IMR-90 (cell line): ENCODE measurements at regions not wholly inside any gene's neighbourhood (a gene's known extent, or its start where the extent isn't known, plus 50 kb on each side); places are given as distances from the start of the nearest gene placed in this dataset.

Experiments used
- ATAC-seq: fragments of 200-7000 bp; cut with Tn5 transposase; 2 replicates; pipeline ENCODE4 v1.9.1; 2020; ENCODE audit warnings: low read depth, mild to moderate bottlenecking, moderate library complexity
- BruUV-seq: library from RNA; stranded (reverse); fragments of 400-500 nt; replicated peaks from 2 replicates; lab custom pipeline; 2021; lab: Mats Ljungman, UMichigan
- CTCF ChIA-PET: fragments of 300-600 bp; formaldehyde crosslinking; extraction: SDS; loops from one replicate; lab custom pipeline; 2021; ENCODE audit warnings: antibody characterized with exemption; lab: Yijun Ruan, JAX
- POLR2A ChIA-PET: fragments of 300-600 bp; sonication (Branson Sonifier 250); formaldehyde crosslinking; loops from one replicate; lab custom pipeline; 2022; ENCODE audit warnings: antibody characterized with exemption; ENCODE audit not compliant: unreplicated experiment; lab: Charles Lee
- DNase-seq: peaks from one replicate; pipeline ENCODE4 v3.0.0; 2013
- H2AFZ ChIP-seq: replicated peaks from 2 replicates; pipeline ENCODE3; 2013; ENCODE audit warnings: low read length, mild to moderate bottlenecking; ENCODE audit not compliant: poor library complexity
- H2AK5ac ChIP-seq: 2 replicates; pipeline ENCODE4 v1.6.1; 2013; ENCODE audit warnings: low read depth, low read length, inconsistent platforms
- H2AK9ac ChIP-seq: replicated peaks from 2 replicates; pipeline ENCODE3; 2013; ENCODE audit warnings: mild to moderate bottlenecking, low read depth, low read length, moderate library complexity; ENCODE audit not compliant: poor library complexity
- H2BK120ac ChIP-seq: 2 replicates; pipeline ENCODE4 v1.6.1; 2013; ENCODE audit warnings: low read depth, low read length, inconsistent platforms
- H2BK15ac ChIP-seq: 3 replicates; pipeline ENCODE4 v1.6.1; 2013; ENCODE audit warnings: low read depth, low read length, inconsistent platforms
- H2BK20ac ChIP-seq: 2 replicates; pipeline ENCODE4 v1.6.1; 2013; ENCODE audit warnings: low read depth, mild to moderate bottlenecking, inconsistent platforms, low read length, moderate library complexity
- H2BK5ac ChIP-seq: 2 replicates; pipeline ENCODE4 v1.6.1; 2013; ENCODE audit warnings: mild to moderate bottlenecking, low read depth, low read length, inconsistent platforms; ENCODE audit not compliant: poor library complexity, severe bottlenecking
- H3K14ac ChIP-seq: replicated peaks from 2 replicates; pipeline ENCODE4 v1.6.1; 2013; ENCODE audit warnings: low read depth, low read length, inconsistent platforms
- H3K18ac ChIP-seq: 2 replicates; pipeline ENCODE4 v1.6.1; 2013; ENCODE audit warnings: low read depth, low read length, control low read depth
- H3K23ac ChIP-seq: 2 replicates; pipeline ENCODE4 v1.6.1; 2013; ENCODE audit warnings: low read depth, low read length, inconsistent platforms
- H3K27ac ChIP-seq: 2 replicates; pipeline ENCODE4 v1.5.1; 2013; ENCODE audit warnings: mild to moderate bottlenecking, control low read depth, low read length; ENCODE audit not compliant: insufficient read depth
- H3K27me3 ChIP-seq: 2 replicates; pipeline ENCODE4 v1.6.1; 2013; ENCODE audit warnings: low read length; ENCODE audit not compliant: control insufficient read depth, insufficient read depth
- H3K36me3 ChIP-seq: 2 replicates; pipeline ENCODE4 v1.6.1; 2013; ENCODE audit warnings: low read length, mixed read lengths; ENCODE audit not compliant: control insufficient read depth, insufficient read depth
- H3K4ac ChIP-seq: 2 replicates; pipeline ENCODE4 v1.6.1; 2013; ENCODE audit warnings: low read depth, low read length, inconsistent platforms
- H3K4me1 ChIP-seq: 2 replicates; pipeline ENCODE4 v1.6.1; 2013; ENCODE audit warnings: low read length, mixed read lengths; ENCODE audit not compliant: control insufficient read depth, insufficient read depth
- H3K4me2 ChIP-seq: 2 replicates; pipeline ENCODE4 v1.6.1; 2013; ENCODE audit warnings: low read depth, mild to moderate bottlenecking, control low read depth, low read length, moderate library complexity
- H3K4me3 ChIP-seq: 2 replicates; pipeline ENCODE4 v1.5.1; 2013; ENCODE audit warnings: low read depth, mild to moderate bottlenecking, control low read depth, low read length, moderate library complexity; ENCODE audit not compliant: insufficient read depth
- H3K56ac ChIP-seq: 2 replicates; pipeline ENCODE4 v1.6.1; 2013; ENCODE audit warnings: low read length, inconsistent platforms; ENCODE audit not compliant: insufficient read depth; ENCODE audit errors: extremely low read depth
- H3K79me1 ChIP-seq, 2 experiments: 2 replicates each; pipeline ENCODE4 v1.6.1; 2013; ENCODE audit warnings: low read length in 2 of 2, inconsistent platforms in 1 of 2, low read depth in 1 of 2
- H3K9ac ChIP-seq: 2 replicates; pipeline ENCODE4 v1.6.1; 2013; ENCODE audit warnings: low read depth, low read length, control low read depth
- H3K9me1 ChIP-seq: 2 replicates; pipeline ENCODE4 v1.6.1; 2013; ENCODE audit warnings: low read length, inconsistent platforms; ENCODE audit not compliant: insufficient read depth
- H3K9me3 ChIP-seq: 2 replicates; pipeline ENCODE4 v1.6.1; 2013; ENCODE audit warnings: low read length; ENCODE audit not compliant: control insufficient read depth, insufficient read depth
- H4K20me1 ChIP-seq: 2 replicates; pipeline ENCODE4 v1.6.1; 2013; ENCODE audit warnings: low read length, inconsistent platforms; ENCODE audit not compliant: insufficient read depth
- H4K5ac ChIP-seq: 2 replicates; pipeline ENCODE4 v1.6.1; 2013; ENCODE audit warnings: mild to moderate bottlenecking, low read depth, low read length, control low read depth
- H4K8ac ChIP-seq, 2 experiments: 2 replicates each; pipeline ENCODE4 v1.6.1; 2013; ENCODE audit warnings: low read depth in 2 of 2, low read length in 2 of 2, control low read depth in 1 of 2, inconsistent platforms in 1 of 2
- H4K91ac ChIP-seq: 2 replicates; pipeline ENCODE4 v1.6.1; 2013; ENCODE audit warnings: low read depth, low read length, inconsistent platforms; ENCODE audit not compliant: insufficient read depth
- BHLHE40 ChIP-seq: fragments of 150-350 bp; IDR thresholded peaks from 2 replicates; pipeline ENCODE4 v1.6.1; 2016; ENCODE audit warnings: mild to moderate bottlenecking, low read depth, low read length
- CEBPB ChIP-seq: IDR thresholded peaks from 2 replicates; pipeline ENCODE4 v1.6.1; 2012; ENCODE audit warnings: low read depth, low read length, improper control_type of control experiment
- CHD1 ChIP-seq: IDR thresholded peaks from 2 replicates; pipeline ENCODE4 v1.6.1; 2012; ENCODE audit warnings: low read depth, low read length, improper control_type of control experiment
- ELK1 ChIP-seq: fragments of 150-350 bp; IDR thresholded peaks from 2 replicates; pipeline ENCODE4 v1.6.1; 2016; ENCODE audit warnings: low read depth, mild to moderate bottlenecking, low read length, moderate library complexity, borderline replicate concordance
- FOS ChIP-seq: fragments of 150-350 bp; IDR thresholded peaks from 2 replicates; pipeline ENCODE4 v1.6.1; 2016; ENCODE audit warnings: low read depth, low read length
- MAFK ChIP-seq: IDR thresholded peaks from 2 replicates; pipeline ENCODE4 v1.6.1; 2012; ENCODE audit warnings: low read depth, low read length, improper control_type of control experiment
- MAZ ChIP-seq: IDR thresholded peaks from 2 replicates; pipeline ENCODE4 v1.6.1; 2012; ENCODE audit warnings: low read depth, mild to moderate bottlenecking, low read length, improper control_type of control experiment, moderate library complexity, borderline replicate concordance
- MXI1 ChIP-seq: IDR thresholded peaks from 2 replicates; pipeline ENCODE4 v1.6.1; 2012; ENCODE audit warnings: low read depth, mild to moderate bottlenecking, low read length, moderate library complexity, borderline replicate concordance
- NFE2L2 ChIP-seq: fragments of 150-350 bp; IDR thresholded peaks from 2 replicates; pipeline ENCODE4 v1.6.1; 2016; ENCODE audit warnings: low read depth, mild to moderate bottlenecking, low read length
- POLR2A ChIP-seq: IDR thresholded peaks from 2 replicates; pipeline ENCODE4 v1.6.1; 2012; ENCODE audit warnings: mild to moderate bottlenecking, low read depth, low read length
- RAD21 ChIP-seq: IDR thresholded peaks from 2 replicates; pipeline ENCODE4 v1.6.1; 2012; ENCODE audit warnings: low read length, improper control_type of control experiment
- RCOR1 ChIP-seq: IDR thresholded peaks from 2 replicates; pipeline ENCODE4 v1.6.1; 2012; ENCODE audit warnings: mild to moderate bottlenecking, low read length, improper control_type of control experiment; ENCODE audit not compliant: insufficient replicate concordance
- RFX5 ChIP-seq: IDR thresholded peaks from 2 replicates; pipeline ENCODE4 v1.8.0; 2012; ENCODE audit warnings: low read depth, mild to moderate bottlenecking, low read length, moderate library complexity
- SMC3 ChIP-seq: fragments of 150-350 bp; IDR thresholded peaks from 2 replicates; pipeline ENCODE4 v1.6.1; 2016; ENCODE audit warnings: low read depth, mild to moderate bottlenecking, antibody characterized with exemption, low read length, moderate library complexity
- USF2 ChIP-seq: fragments of 150-350 bp; IDR thresholded peaks from 2 replicates; pipeline ENCODE4 v1.6.1; 2017; ENCODE audit warnings: mild to moderate bottlenecking, antibody characterized with exemption, low read length, low read depth
- WGBS, 2 experiments: methylation state at CpG; one replicate each; pipeline versions ENCODE4 v1.1.5 to v1.1.7; 2013; ENCODE audit warnings: missing lambda C conversion rate in 2 of 2; ENCODE audit not compliant: insufficient read length in 1 of 2; ENCODE audit errors: extremely low coverage in 2 of 2; 5-methylcytosine and 5-hydroxymethylcytosine counted together
- dilution Hi-C: fragments of 300-500 bp; cut with HindIII; formaldehyde crosslinking; loops from one replicate; pipeline ENCODE4 v1.14.3; 2018; ENCODE audit warnings: low sequenced_read_pairs; ENCODE audit not compliant: unreplicated experiment
- in situ Hi-C: fragments of 300-500 bp; cut with MboI; formaldehyde crosslinking; loops from 3 replicates; pipeline ENCODE4 v1.14.3; 2019; ENCODE audit warnings: low sequenced_read_pairs, inconsistent platforms, mixed read lengths
- intact Hi-C: fragments of 100-400 bp; cut with micrococcal nuclease; formaldehyde crosslinking; loops from 2 replicates; pipeline ENCODE4 v1.10.0; 2022

- no TSS peak for BruUV-seq
- POLR2A ChIA-PET: no interaction called here
- Histone ChIP-seq H3K9me1 (no peaks in the 10 kb centered on the region), H3K14ac (no peak overlapping the region), H3K79me1 (no peaks in the 10 kb centered on the region), H2BK15ac (no peak overlapping the region), H3K4ac (no peak overlapping the region), H4K8ac (no peak overlapping the region), H3K9ac (no peak overlapping the region), H2AK5ac (no peak overlapping the region), H3K27me3 (no peaks in the 10 kb centered on the region), H3K36me3 (no peaks in the 10 kb centered on the region), H4K5ac (no peak overlapping the region), H4K91ac (no peak overlapping the region), H3K18ac (no peak overlapping the region), H2BK20ac (no peak overlapping the region), H3K27ac (no peak overlapping the region), H4K20me1 (no peaks in the 10 kb centered on the region), H2AK9ac (no peak overlapping the region), H2AFZ (no peak overlapping the region), H3K23ac (no peak overlapping the region), H3K4me2 (no peak overlapping the region), H3K56ac (no peak overlapping the region), H3K4me3 (no peak overlapping the region), H2BK5ac (no peak overlapping the region), H2BK120ac (no peak overlapping the region), H3K9me3 (peaks cover 1% of the 10 kb centered on the region; the same call in 1 of the 2 replicates), H3K4me1 (no peaks in the 10 kb centered on the region)
- in situ Hi-C loops (no loop called here), dilution Hi-C loops (no loop called here), intact Hi-C loops (no loop called here)
- no peak for TF ChIP-seq MAZ
- no peak for TF ChIP-seq POLR2A
- TF ChIP-seq CEBPB: no peak
- no peak for TF ChIP-seq RAD21
- TF ChIP-seq USF2: no peak
- no peak for TF ChIP-seq FOS
- TF ChIP-seq RFX5: no peak
- no peak for TF ChIP-seq SMC3
- no peak for TF ChIP-seq ELK1
- no peak for TF ChIP-seq NFE2L2
- no peak for TF ChIP-seq MXI1
- no peak for TF ChIP-seq RCOR1
- no peak for TF ChIP-seq MAFK
- TF ChIP-seq CHD1: no peak
- no peak for TF ChIP-seq BHLHE40
- no CpG with 5 or more reads among the region's 1 CpG for WGBS, 2 experiments
- ATAC-seq: no peak
- CTCF ChIA-PET: no interaction called here
- no peak for DNase-seq
Observed at GRCh38 chr2:107775791-107776190, 50.9 kb upstream of the RGPD4 start.
